H1 (cell line): ENCODE measurements at regions not wholly inside any gene's neighbourhood (a gene's known extent, or its start where the extent isn't known, plus 50 kb on each side); places are given as distances from the start of the nearest gene placed in this dataset.

Source experiments
- CTCF ChIA-PET: fragments of 300-600 bp; sonication (Branson Sonifier 250); formaldehyde crosslinking; loops from one replicate; lab custom pipeline; 2021; ENCODE audit not compliant: partially characterized antibody; lab: Charles Lee
- POLR2A ChIA-PET: fragments of 300-600 bp; sonication (Branson Sonifier 250); formaldehyde crosslinking; loops from one replicate; lab custom pipeline; 2021; ENCODE audit warnings: inconsistent platforms; ENCODE audit not compliant: partially characterized antibody; lab: Charles Lee
- DNase-seq, 2 experiments: peaks; one replicate each; pipeline versions ENCODE4 v3.0.0 to v3.0.0-alpha.2; 2010 to 2022; ENCODE audit warnings: low spot score in 2 of 2, low read depth in 1 of 2, mixed read lengths in 1 of 2
- FAIRE-seq: peaks from 2 replicates; lab custom pipeline; 2011; peaks lifted over from hg19 to GRCh38; lab: Jason Lieb, UNC
- H2AFZ ChIP-seq: 2 replicates; pipeline ENCODE4 v1.8.1; 2012; ENCODE audit warnings: low read length, inconsistent platforms
- H2AK5ac ChIP-seq: 2 replicates; pipeline ENCODE4 v1.6.1; 2013; ENCODE audit warnings: low read depth, low read length
- H2BK120ac ChIP-seq: replicated peaks from 2 replicates; pipeline ENCODE3; 2013; ENCODE audit warnings: low read depth, low read length, inconsistent platforms
- H2BK12ac ChIP-seq: 2 replicates; pipeline ENCODE4 v1.6.1; 2013; ENCODE audit warnings: low read depth, low read length
- H2BK15ac ChIP-seq: 2 replicates; pipeline ENCODE4 v1.6.1; 2013; ENCODE audit warnings: low read length
- H2BK20ac ChIP-seq: 2 replicates; pipeline ENCODE4 v1.6.1; 2013; ENCODE audit warnings: low read length
- H2BK5ac ChIP-seq: 2 replicates; pipeline ENCODE4 v1.6.1; 2013; ENCODE audit warnings: low read depth, low read length
- H3K14ac ChIP-seq: 2 replicates; pipeline ENCODE4 v1.6.1; 2013; ENCODE audit warnings: inconsistent platforms; ENCODE audit not compliant: insufficient read length
- H3K18ac ChIP-seq: 2 replicates; pipeline ENCODE4 v1.6.1; 2013; ENCODE audit warnings: low read length; ENCODE audit errors: extremely low read depth
- H3K23ac ChIP-seq: 2 replicates; pipeline ENCODE4 v1.6.1; 2013; ENCODE audit warnings: inconsistent platforms; ENCODE audit not compliant: insufficient read length
- H3K23me2 ChIP-seq: 2 replicates; pipeline ENCODE4 v1.6.1; 2013; ENCODE audit warnings: low read depth, low read length
- H3K27ac ChIP-seq: 2 replicates; pipeline ENCODE4 v1.6.1; 2011; ENCODE audit warnings: low read depth, low read length, inconsistent platforms
- H3K27me3 ChIP-seq, 4 experiments: replicated peaks in 1 of 4; 1 replicate in 1 of 4; 2 replicates in 3 of 4; pipeline versions ENCODE4 v1.6.1 to v1.8.1; 2011 to 2013; ENCODE audit warnings: low read length in 3 of 4, mild to moderate bottlenecking in 3 of 4, inconsistent platforms in 2 of 4, mixed read lengths in 2 of 4, moderate library complexity in 1 of 4; ENCODE audit not compliant: control insufficient read depth in 3 of 4, insufficient read depth in 3 of 4; ENCODE audit errors: extremely low read depth in 1 of 4
- H3K36me3 ChIP-seq, 4 experiments: 2 replicates each; pipeline versions ENCODE4 v1.6.1 to v1.8.1; 2011 to 2013; ENCODE audit warnings: mild to moderate bottlenecking in 4 of 4, low read length in 3 of 4, moderate library complexity in 2 of 4, control low read depth in 1 of 4, inconsistent platforms in 1 of 4; ENCODE audit not compliant: insufficient read depth in 4 of 4, control insufficient read depth in 2 of 4
- H3K4ac ChIP-seq: replicated peaks from 2 replicates; pipeline ENCODE3; 2013; ENCODE audit warnings: low read length, low read depth, mixed read lengths, inconsistent platforms; ENCODE audit not compliant: insufficient read length
- H3K4me1 ChIP-seq, 4 experiments: replicated peaks in 1 of 4; 1 replicate in 1 of 4; 2 replicates in 3 of 4; pipeline versions ENCODE4 v1.6.1 to v1.8.1; 2011 to 2013; ENCODE audit warnings: low read length in 3 of 4, inconsistent platforms in 2 of 4, mixed read lengths in 1 of 4; ENCODE audit not compliant: insufficient read depth in 4 of 4, control insufficient read depth in 3 of 4
- H3K4me2 ChIP-seq, 2 experiments: 2 replicates each; pipeline versions ENCODE4 v1.6.1 to v1.8.1; 2011 to 2013; ENCODE audit warnings: low read depth in 2 of 2, low read length in 2 of 2, control low read depth in 1 of 2, inconsistent platforms in 1 of 2, mild to moderate bottlenecking in 1 of 2; ENCODE audit not compliant: insufficient read depth in 1 of 2
- H3K4me3 ChIP-seq, 4 experiments: fragments of 200-600, 300-600 bp in 1 of 4; sonication (generic), shearing (Covaris generic), sonication (Bioruptor Twin) in 1 of 4; 2 replicates each; pipeline versions ENCODE4 v1.5.1 to v1.8.1; 2011 to 2016; ENCODE audit warnings: low read length in 4 of 4, low read depth in 3 of 4, control low read depth in 2 of 4, inconsistent platforms in 2 of 4, mild to moderate bottlenecking in 2 of 4, mixed read lengths in 1 of 4, moderate library complexity in 1 of 4; ENCODE audit not compliant: insufficient read depth in 2 of 4; ENCODE audit errors: extremely low read depth in 1 of 4
- H3K56ac ChIP-seq: replicated peaks from 2 replicates; pipeline ENCODE3; 2013; ENCODE audit warnings: low read depth, mild to moderate bottlenecking, mixed read lengths, low read length, inconsistent platforms; ENCODE audit not compliant: insufficient read length
- H3K79me1 ChIP-seq: 2 replicates; pipeline ENCODE4 v1.6.1; 2013; ENCODE audit warnings: low read depth, low read length, control low read depth
- H3K79me2 ChIP-seq, 2 experiments: 2 replicates each; pipeline versions ENCODE4 v1.6.1 to v1.8.1; 2012 to 2013; ENCODE audit warnings: low read length in 2 of 2, mild to moderate bottlenecking in 2 of 2, inconsistent platforms in 1 of 2; ENCODE audit not compliant: insufficient read depth in 2 of 2, control insufficient read depth in 1 of 2
- H3K9ac ChIP-seq, 4 experiments: replicated peaks in 1 of 4; 1 replicate in 1 of 4; 2 replicates in 3 of 4; pipeline versions ENCODE4 v1.6.1 to v1.8.1; 2011 to 2013; ENCODE audit warnings: low read depth in 3 of 4, low read length in 3 of 4, control low read depth in 2 of 4, mild to moderate bottlenecking in 2 of 4, moderate library complexity in 2 of 4, inconsistent platforms in 1 of 4; ENCODE audit errors: extremely low read depth in 1 of 4
- H3K9me3 ChIP-seq, 2 experiments: 2 replicates each; pipeline versions ENCODE4 v1.6.1 to v1.8.1; 2012 to 2013; ENCODE audit warnings: mild to moderate bottlenecking in 2 of 2, moderate library complexity in 2 of 2, control low read depth in 1 of 2, inconsistent platforms in 1 of 2, low read depth in 1 of 2, low read length in 1 of 2, mixed read lengths in 1 of 2; ENCODE audit not compliant: insufficient read depth in 2 of 2
- H4K20me1 ChIP-seq, 2 experiments: replicated peaks in 1 of 2; 2 replicates each; pipeline versions ENCODE3 to v1.8.1; 2011 to 2013; ENCODE audit warnings: inconsistent platforms in 2 of 2, low read length in 2 of 2, mild to moderate bottlenecking in 1 of 2; ENCODE audit not compliant: insufficient read depth in 2 of 2, control insufficient read depth in 1 of 2
- H4K5ac ChIP-seq: 2 replicates; pipeline ENCODE4 v1.6.1; 2013; ENCODE audit warnings: low read length, low read depth, mixed read lengths, inconsistent platforms; ENCODE audit not compliant: insufficient read length
- H4K8ac ChIP-seq: 2 replicates; pipeline ENCODE4 v1.8.0; 2013; ENCODE audit warnings: mild to moderate bottlenecking, moderate library complexity, low read length, inconsistent platforms; ENCODE audit not compliant: insufficient read depth; ENCODE audit errors: extremely low read depth
- H4K91ac ChIP-seq: replicated peaks from 2 replicates; pipeline ENCODE3; 2013; ENCODE audit warnings: low read length, mixed read lengths, inconsistent platforms; ENCODE audit not compliant: insufficient read length
- BRCA1 ChIP-seq: IDR thresholded peaks from 2 replicates; pipeline ENCODE4 v1.6.1; 2012; ENCODE audit warnings: low read depth, low read length, improper control_type of control experiment
- CEBPB ChIP-seq: IDR thresholded peaks from 2 replicates; pipeline ENCODE4 v1.6.1; 2012; ENCODE audit warnings: low read depth, low read length
- CREB1 ChIP-seq: IDR thresholded peaks from 2 replicates; pipeline ENCODE4 v1.6.1; 2012; ENCODE audit warnings: inconsistent platforms
- CTBP2 ChIP-seq: IDR thresholded peaks from 2 replicates; pipeline ENCODE4 v1.7.0; 2011; ENCODE audit warnings: borderline replicate concordance, mild to moderate bottlenecking, moderate library complexity, mixed read lengths, low read length; ENCODE audit not compliant: insufficient read depth, insufficient read length
- CTCF ChIP-seq, 3 experiments: IDR thresholded peaks; 1 replicate in 2 of 3; 2 replicates in 1 of 3; pipeline versions ENCODE4 v1.5.1 to v1.6.1; 2011; ENCODE audit warnings: low read length in 3 of 3, mild to moderate bottlenecking in 3 of 3, inconsistent platforms in 2 of 3, low read depth in 1 of 3, moderate library complexity in 1 of 3; ENCODE audit not compliant: insufficient read depth in 1 of 3; ENCODE audit errors: control extremely low read depth in 1 of 3
- KDM1A ChIP-seq: fragments of 200-600, 300-600 bp; sonication (generic); IDR thresholded peaks from 2 replicates; pipeline ENCODE4 v1.7.1; 2016; ENCODE audit warnings: mild to moderate bottlenecking, low read length, borderline replicate concordance
- PHF8 ChIP-seq: fragments of 200-600 bp; sonication (generic); conservative IDR thresholded peaks from 2 replicates; pipeline ENCODE4 v1.7.1; 2012; ENCODE audit warnings: low read depth, mild to moderate bottlenecking, inconsistent platforms, low read length, moderate library complexity
- POLR2A ChIP-seq, 2 experiments: IDR thresholded peaks; 1 replicate in 1 of 2; 2 replicates in 1 of 2; pipeline ENCODE4 v1.6.1; 2011; ENCODE audit warnings: low read depth in 2 of 2, low read length in 2 of 2, mild to moderate bottlenecking in 2 of 2; ENCODE audit errors: control extremely low read depth in 1 of 2
- RBBP5 ChIP-seq: IDR thresholded peaks from 2 replicates; pipeline ENCODE4 v1.7.1; 2012; ENCODE audit warnings: low read depth, mild to moderate bottlenecking, inconsistent platforms, low read length, moderate library complexity, borderline replicate concordance
- RFX5 ChIP-seq: IDR thresholded peaks from 2 replicates; pipeline ENCODE4 v1.6.1; 2011; ENCODE audit warnings: low read depth, low read length, improper control_type of control experiment, borderline replicate concordance
- SP1 ChIP-seq: IDR thresholded peaks from 2 replicates; pipeline ENCODE4 v1.6.1; 2011; ENCODE audit warnings: low read depth, low read length
- SP4 ChIP-seq: IDR thresholded peaks from 2 replicates; pipeline ENCODE4 v1.6.1; 2012; ENCODE audit warnings: low read length, inconsistent platforms
- TBP ChIP-seq: IDR thresholded peaks from 2 replicates; pipeline ENCODE4 v1.6.1; 2011; ENCODE audit warnings: low read depth, low read length, improper control_type of control experiment
- WGBS, 2 experiments: shearing (Covaris generic) in 1 of 2; methylation state at CpG; one replicate each; pipeline versions ENCODE4 v1.1.6 to v1.1.7; 2013 to 2015; ENCODE audit warnings: low lambda C conversion rate in 2 of 2, mixed read lengths in 2 of 2, inconsistent platforms in 1 of 2, low coverage in 1 of 2, missing lambda C conversion rate in 1 of 2; ENCODE audit not compliant: insufficient replicate concordance in 2 of 2, insufficient coverage in 1 of 2, insufficient read length in 1 of 2; ENCODE audit errors: extremely low coverage in 1 of 2, missing lambda C conversion rate in 1 of 2; 5-methylcytosine and 5-hydroxymethylcytosine counted together

GRCh38 chr4:29043411-29043810 is 1676.8 kb upstream of the PCDH7 start:
- Histone ChIP-seq H3K27ac (no peak overlapping the region), H3K18ac (no peak overlapping the region), H3K4me2 (no peak overlapping the region), H4K20me1 (no peaks in the 10 kb centered on the region), H3K56ac (no peak overlapping the region), H2BK5ac (no peak overlapping the region), H3K4me1 (no peaks in the 10 kb centered on the region), H3K23me2 (no peaks in the 10 kb centered on the region), H3K23ac (no peak overlapping the region), H2BK15ac (no peak overlapping the region), H3K4ac (no peak overlapping the region), H4K8ac (no peak overlapping the region), H4K5ac (no peak overlapping the region), H2BK12ac (no peak overlapping the region), H2BK120ac (no peak overlapping the region), H3K79me2 (no peaks in the 10 kb centered on the region), H3K27me3 (no peaks in the 10 kb centered on the region), H4K91ac (no peak overlapping the region), H3K4me3 (no peak overlapping the region), H3K9me3 (peaks cover 0 to 4% of the 10 kb centered on the region in 2 experiments; a peak in 1 of 4 replicates), H2AK5ac (no peak overlapping the region), H3K36me3 (no peaks in the 10 kb centered on the region), H2BK20ac (no peak overlapping the region), H2AFZ (no peak overlapping the region), H3K9ac (no peak overlapping the region), H3K79me1 (no peaks in the 10 kb centered on the region), H3K14ac (no peak overlapping the region)
- ChIA-PET CTCF (no interaction called here), POLR2A (no interaction called here)
- FAIRE-seq, result no peak
- WGBS, 2 experiments, result 90% methylated on average over 5 of the region's 5 CpGs; no CpG with 5 or more reads in 1 of the 2 experiments
- DNase-seq, result no peak
- TF ChIP-seq CREB1 (no peak), RBBP5 (no peak), CTCF (IDR thresholded peaks at IDR 0.05; ENCODE audit: control extremely low read depth in 1 of 3, insufficient read depth in 1 of 3, low read depth in 1 of 3, low read length in 3 of 3) (no peak), CTBP2 (no peak), KDM1A (no peak), PHF8 (no peak), RFX5 (no peak), BRCA1 (no peak), POLR2A (IDR thresholded peaks at IDR 0.05; ENCODE audit: control extremely low read depth in 1 of 2, low read depth in 2 of 2, low read length in 2 of 2) (no peak), CEBPB (no peak), SP4 (no peak), SP1 (no peak), TBP (no peak)
